CD4-positive, alpha-beta T cell treated with Interferon gamma for 1 hour (primary cell): ENCODE measurements at regions not wholly inside any gene's neighbourhood (a gene's known extent, or its start where the extent isn't known, plus 50 kb on each side); places are given as distances from the start of the nearest gene placed in this dataset.

Experiments used
- DNase-seq: peaks from one replicate; pipeline ENCODE4 v3.0.0-alpha.2; 2020

- no peak for DNase-seq
Measured at GRCh38 chr7:25520516-25520915, 292.2 kb upstream of the NPVF start.

- no peak for DNase-seq
Measured at GRCh38 chr7:25521236-25521635, 292.9 kb upstream of the NPVF start.

GRCh38 chr7:25522727-25523126 is 294.4 kb upstream of the NPVF start:
- no peak for DNase-seq

DNA sequence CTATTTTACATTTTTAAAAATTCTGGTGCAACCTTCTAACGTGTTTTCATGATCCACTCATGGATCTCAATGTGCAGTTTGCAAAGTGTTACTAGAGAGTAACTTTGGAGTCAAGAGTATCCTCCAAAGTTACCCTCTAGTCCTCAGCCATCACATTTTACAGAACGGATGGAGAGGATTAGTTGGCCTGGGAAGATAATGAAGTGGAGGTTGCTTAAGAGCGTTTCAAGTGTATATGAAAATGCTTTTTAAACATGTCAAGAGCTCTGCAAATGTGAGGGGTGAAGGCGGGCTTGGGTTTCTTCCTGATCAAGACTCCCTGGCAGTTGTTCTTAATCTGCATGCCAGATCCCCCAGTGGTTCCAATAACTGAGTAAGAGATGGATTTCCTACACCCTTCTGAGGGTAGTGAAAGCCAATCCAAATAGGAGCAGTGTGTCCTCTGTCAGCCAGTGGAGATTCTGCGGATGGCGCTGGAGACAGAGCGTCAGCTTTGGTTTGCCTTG is 299.4 kb upstream of the NPVF start:
- no peak for DNase-seq

DNA sequence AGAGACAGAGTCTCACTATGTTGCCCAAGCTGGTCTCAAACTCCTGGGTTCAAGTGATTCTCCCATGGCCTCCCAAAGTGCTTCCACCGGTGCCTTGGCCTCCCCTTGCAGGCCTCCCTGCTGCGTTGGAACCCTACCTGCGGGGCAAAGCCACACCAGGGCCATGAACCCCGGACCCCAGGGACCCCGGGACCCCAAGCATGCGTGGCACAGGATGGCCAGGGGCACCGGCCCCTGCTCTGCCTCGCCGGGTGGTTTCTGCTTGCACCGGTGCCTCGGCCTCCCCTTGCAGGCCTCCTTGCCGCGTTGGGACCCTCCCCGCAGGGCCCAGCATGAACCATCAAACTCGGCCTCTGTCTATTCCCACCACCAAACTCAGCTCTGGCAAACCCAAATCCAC is 301.0 kb upstream of the NPVF start:
- DNase-seq = no peak

- no peak for DNase-seq
Measured at GRCh38 chr7:25536851-25537250, 308.6 kb upstream of the NPVF start.

DNA sequence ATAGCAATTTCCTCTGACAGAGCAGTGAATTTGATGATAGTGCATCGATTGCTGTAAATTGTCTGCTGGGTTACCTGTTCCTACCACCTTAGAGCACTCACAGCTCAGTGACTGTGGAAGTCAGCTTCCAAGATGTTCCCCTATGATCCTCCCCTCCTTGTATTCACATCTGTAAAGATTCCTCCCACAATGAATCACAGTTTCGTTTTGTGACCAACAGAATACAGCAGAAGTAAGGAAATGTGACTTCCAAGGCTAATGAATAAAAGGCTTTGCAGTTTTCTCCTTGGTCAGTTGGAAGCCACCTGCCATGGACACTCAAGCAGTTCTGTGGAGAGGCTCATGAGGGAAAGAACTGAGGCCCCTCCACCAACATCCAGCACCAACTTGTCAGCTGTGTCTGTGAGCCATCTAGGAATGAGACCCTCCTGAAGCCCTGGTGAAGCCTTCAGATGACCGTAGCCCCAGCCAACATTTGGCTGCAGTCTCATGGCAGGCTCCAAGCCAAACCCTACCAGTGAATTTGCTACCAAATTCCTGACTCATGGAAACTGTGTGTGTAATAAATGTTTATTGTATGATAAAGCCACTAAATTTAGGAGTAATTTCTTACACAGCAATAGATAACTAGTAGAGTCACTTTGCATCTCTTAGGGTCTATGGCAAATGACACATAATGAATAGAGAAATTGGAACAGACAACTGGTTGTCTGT is 309.5 kb upstream of the NPVF start:
- no peak for DNase-seq

DNA sequence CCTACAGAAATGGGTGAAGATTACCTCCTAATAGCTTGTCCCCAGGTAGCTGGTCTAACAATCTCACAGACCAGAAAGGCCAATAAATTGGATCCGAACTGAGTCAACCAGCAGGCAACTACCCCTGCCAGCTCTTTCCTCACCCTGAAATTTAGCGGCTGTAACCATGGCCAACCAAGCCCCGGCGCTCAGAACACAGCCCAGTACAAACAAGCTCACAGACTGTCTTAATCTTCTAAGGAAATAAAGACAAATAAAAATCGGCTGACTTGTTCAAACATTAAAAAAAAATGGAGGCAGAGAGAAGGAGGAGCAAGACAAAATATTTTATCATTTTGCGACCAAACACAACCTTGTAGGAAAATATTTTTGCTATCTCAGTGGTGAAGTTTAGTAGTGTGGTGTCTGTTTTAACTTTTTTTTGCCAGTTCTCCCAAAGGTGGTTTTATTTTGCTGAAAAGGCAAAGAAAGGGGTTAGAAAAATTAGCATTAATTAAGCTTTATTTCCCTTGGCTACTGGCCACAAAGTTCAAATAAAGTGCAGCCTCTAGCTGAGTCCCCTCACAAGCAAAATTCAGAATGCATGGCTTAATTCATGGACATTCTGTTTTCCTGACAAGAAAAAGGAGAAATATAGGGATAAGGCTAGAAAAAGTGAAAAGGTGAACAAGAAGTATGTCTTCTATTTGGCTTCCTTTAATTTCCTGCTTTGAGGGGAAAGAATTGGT is 313.0 kb upstream of the NPVF start:
- DNase-seq = no peak

DNA sequence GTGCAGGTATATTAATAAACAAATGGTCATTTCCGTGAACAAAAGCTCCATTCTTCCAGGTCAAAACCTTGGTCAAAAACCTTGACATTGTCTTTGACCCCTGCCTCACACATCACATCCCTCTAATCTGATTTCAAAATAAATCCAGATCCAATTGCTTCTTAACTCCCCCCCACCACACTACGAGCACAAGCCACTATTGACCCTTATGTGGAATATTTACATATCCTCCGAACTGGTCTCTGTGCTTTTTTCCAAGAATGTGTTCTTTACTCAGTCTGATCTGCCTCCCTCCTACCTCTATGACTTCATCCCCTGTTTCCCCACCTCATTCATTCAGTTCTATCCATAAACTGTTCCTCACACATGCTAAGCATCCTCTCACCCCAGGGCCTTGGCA is 313.6 kb upstream of the NPVF start:
- DNase-seq = no peak

- DNase-seq = no peak
Measured at GRCh38 chr7:25543210-25543609, 314.9 kb upstream of the NPVF start.

- no peak for DNase-seq
Measured at GRCh38 chr7:25543798-25544197, 315.5 kb upstream of the NPVF start.

GRCh38 chr7:25544254-25544653 is 316.0 kb upstream of the NPVF start:
- no peak for DNase-seq

- DNase-seq = no peak
Measured at GRCh38 chr7:25545124-25546008, 317.1 kb upstream of the NPVF start.

- DNase-seq = no peak
Measured at GRCh38 chr7:25546306-25546705, 318.0 kb upstream of the NPVF start.

GRCh38 chr7:25549271-25549921 is 321.1 kb upstream of the NPVF start:
- DNase-seq = no peak

DNA sequence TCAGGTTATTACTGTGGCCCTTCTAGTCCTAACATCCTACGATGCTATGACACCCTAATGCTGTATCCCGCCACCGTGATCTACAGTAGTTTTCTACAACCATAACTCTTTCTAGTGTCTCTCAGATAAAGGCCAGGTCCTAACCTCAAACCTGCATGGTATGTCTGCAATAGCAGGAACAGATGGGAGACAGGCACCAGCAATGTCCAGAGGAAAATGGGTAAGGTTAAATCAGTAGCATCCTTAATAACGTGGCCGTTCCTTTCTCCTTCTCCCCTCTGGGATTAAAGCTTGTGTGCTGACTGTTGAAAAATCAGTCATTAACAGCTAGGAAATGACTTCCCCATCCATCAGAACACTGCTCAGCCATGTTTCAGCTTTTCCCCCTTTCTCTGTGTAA is 321.9 kb upstream of the NPVF start:
- no peak for DNase-seq

GRCh38 chr7:25552998-25553397 is 324.7 kb upstream of the NPVF start:
- no peak for DNase-seq

DNA sequence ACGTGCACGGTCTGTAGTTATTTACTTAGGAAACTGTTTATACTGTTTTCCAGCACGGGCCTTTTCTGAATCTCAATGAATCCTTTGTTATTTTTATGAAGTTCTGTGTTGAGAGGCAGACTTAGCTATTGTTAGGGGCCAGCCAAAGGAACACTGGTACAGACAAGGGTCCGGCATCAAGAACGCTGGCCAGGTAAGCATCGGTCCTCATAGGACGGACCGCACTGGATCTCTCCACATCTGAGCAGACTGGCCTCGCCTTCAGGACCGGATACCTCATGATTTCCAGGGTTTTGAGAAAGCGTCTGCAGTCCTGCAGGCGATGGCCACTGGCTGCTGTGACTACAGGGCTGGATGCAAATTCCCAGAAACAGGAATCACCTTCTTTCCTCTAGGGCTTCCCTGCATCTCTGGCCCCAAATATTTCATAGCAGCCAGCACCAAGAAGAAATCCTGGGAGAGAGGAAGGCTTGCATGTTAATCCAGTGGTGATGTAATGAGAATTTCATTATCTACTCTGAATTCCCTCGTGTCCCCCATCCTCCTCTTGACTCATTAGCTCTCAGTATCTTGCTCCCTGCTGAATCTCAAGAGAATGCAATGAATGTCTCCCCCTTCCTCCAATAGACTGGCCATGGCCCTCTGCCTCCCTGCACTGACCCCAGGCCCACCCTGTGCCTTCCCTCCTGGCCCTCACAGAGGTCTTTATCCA is 325.4 kb upstream of the NPVF start:
- no peak for DNase-seq

- no peak for DNase-seq
Measured at GRCh38 chr7:25557379-25557917, 329.2 kb upstream of the NPVF start.

DNA sequence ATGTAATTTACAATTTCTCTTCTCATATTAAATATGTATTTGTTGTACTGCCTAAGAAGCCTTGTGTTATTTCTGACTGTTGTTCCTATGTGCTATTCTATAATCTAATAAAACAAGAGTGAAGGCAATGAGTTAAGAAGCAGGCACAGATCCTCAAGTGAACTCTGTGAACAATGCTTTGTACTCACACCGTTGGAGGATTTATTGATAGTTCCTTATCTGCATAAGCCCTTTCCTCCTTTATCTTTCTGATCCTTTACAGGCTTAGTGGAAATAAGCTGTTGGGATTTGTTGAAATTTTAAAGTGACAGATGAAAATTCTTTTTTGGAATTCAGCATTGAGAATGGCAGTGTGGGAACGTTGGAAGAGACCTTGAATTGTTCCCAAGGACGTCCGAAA is 329.6 kb upstream of the NPVF start:
- no peak for DNase-seq

- DNase-seq = no peak
Measured at GRCh38 chr7:25558605-25559004, 330.3 kb upstream of the NPVF start.
